NCI-H2196 treated with DMSO at 0.1 percent for 48 hours (cell line): ENCODE measurements at regions not wholly inside any gene's neighbourhood (a gene's known extent, or its start where the extent isn't known, plus 50 kb on each side); places are given as distances from the start of the nearest gene placed in this dataset.

ENCODE experiments used
- DNase-seq: peaks from one replicate; lab custom pipeline; 2025; ENCODE audit not compliant: unreplicated experiment; lab: John Stamatoyannopoulos, UW

DNA sequence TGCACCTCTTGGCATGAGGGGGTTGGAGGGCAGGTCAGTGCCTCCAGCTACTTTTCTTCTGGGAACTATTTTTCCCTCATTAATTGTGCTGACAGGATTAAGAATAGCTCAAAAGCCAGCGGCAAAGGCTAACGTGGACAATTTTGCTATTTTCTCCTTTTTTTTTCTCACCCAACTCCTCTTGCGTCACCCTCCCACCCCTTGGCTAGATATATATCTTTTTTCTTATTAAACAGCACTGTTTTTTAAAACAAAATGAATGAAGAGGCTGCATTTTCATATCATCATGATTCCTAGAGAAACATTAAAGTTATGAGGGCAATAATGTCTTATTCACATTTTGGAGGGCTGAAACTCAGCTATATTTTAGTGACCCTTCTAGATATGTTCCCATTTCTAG is 251.8 kb upstream of the NFE2L3 start:
- DNase-seq = no peak

GRCh38 chr7:25900877-25901276 is 251.1 kb upstream of the NFE2L3 start:
- DNase-seq = no peak

DNA sequence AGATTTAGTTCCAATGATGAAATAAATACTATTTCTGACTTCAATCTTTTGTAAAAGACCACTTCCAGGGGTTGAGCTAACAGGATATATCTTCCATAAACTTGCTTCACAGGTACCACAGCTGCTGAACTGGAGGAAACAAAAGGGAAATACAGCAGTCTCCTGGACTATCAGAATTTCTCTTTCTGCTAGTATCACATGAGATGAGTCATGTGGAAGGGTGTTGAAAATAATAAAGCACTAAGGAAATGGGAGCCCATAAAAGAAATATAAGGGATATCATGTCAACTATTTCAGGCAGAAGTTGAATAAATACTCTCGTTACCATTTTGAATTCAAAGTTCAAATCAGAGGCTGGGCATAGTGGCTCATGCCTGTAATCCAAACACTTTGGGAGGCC is 250.3 kb upstream of the NFE2L3 start:
- DNase-seq = no peak

- DNase-seq = no peak
These were observed 246.0 kb upstream of the NFE2L3 start for GRCh38 chr7:25906003-25906402.

DNA sequence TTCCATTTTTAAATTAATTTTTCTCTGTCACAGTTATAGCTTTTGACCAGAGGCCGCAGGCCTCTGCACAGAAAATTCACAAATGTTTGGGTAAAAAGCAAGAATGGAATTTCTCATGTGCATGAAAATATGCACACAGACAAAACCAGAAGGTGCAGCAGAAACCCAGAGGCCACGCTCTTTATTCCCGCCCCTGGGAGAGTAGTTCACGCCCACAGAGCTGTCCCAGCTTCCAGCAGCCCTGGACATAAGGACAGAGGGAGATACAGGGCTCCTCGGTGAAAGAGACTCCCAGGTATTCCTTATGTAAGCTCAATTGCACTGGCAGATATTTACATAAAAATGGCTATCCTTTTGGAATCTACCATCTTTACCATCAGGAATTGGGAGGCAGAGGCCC is 245.2 kb upstream of the NFE2L3 start:
- no peak for DNase-seq

DNA sequence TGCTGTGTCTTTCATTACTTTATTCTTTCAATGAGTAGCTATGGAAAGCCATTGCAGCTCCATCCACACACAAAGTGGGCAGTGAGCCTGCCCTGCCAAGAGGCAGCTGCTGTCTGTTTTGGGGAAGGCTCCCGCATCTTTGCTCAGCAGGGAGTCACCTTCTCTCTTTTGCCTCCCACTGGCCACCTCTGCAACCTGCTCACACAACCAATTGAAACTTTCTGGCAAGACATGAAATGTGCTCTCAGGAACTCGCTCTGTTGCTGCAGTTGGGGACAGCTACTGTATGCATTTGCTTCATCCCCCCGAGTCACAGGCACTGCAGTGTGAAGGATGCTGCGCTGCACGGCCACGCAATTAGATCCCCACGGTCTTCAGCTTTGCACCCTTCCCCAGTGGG is 244.8 kb upstream of the NFE2L3 start:
- no peak for DNase-seq

DNA sequence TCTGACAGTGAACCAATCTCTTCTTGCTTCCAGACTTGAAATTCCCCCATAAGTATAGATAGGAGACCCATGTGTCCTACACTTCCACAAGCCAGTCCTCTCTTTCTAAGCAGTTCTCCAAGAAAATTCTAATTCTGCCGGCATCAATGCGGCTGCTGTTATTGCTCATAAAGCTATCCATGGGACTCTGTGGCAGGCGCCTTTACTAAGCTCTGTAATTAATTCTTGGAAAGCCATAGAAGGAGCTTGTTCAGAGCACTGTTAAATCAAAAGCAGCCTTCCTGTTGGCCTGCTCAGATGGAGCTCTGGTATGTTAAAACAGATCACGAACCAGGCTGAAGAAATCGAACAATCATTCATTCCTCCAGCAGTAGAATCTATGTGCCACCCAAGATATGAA is 244.3 kb upstream of the NFE2L3 start:
- no peak for DNase-seq

DNA sequence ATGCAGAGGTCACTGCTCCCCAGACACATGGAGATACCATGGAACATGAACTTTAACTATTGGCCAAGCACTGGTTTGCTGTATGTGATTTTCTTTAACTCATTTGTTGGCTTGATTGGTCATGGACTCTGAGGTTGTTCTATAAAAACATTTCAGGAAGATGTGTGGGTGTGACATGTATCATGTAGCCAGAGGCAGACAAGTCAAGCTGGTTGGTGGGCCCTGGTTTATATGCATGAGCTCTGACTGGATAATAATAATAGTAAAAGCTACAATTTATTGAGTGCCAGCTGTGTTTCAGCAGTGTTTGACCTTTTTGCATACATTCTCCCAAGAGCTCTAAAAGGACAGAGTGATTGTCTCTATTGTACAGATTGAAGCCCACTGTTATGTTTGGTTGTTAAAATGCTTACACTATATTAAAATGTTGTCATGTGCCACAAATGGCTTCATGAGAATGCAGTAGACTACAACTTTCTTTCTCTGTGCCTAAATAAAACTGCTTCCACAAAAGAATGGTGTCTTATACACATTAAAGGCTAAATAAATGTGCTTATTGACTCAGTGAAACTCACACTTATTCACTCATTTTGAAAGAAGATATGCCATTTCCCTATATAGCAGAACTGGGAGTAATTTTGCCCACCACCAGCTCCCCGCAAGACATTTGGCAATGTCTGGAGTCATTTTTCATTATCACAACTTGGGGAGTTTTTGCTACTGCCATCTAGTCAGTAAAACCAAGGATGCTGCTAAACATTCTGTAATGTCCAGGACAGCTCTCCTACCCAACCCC is 243.6 kb upstream of the NFE2L3 start:
- no peak for DNase-seq

DNA sequence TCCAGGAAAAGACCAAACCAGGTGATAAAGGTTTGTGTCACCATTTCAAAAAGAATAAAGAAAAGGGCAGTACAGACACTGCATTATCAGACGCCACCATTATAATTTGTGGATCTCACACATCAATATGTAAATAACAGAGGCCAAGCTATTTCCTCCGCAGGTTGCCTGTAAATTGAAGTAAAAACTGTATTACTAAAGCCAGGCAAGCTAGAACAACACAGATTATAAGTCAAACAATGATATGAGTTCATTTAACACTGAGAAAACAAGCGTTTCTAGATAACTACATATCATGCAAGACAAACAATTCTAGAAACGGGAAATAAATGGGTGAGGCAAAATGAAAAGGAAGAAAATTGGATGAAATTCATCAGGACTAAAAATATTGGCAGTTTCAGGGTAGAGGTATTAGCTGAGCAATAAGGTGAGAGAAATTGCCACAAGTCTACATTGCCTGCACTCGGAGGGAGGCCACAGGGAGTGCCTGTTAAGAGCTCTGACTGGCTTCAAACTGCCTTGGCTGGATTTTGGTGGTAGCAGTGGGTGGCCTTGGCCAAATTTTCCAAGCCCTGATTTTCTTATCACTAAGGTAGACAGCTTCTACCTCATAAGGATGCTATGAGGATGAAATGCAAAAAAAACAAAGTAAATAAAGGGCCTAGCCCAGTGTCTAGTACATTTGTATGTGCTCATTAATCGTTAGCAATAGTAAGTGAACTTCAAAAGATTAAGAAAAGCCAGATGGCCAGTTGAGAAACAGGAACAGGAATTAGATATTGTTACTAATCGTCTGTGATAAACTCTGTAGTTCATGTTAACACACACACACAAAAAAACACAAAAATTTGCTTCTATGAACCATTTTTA is 240.0 kb upstream of the NFE2L3 start:
- no peak for DNase-seq

DNA sequence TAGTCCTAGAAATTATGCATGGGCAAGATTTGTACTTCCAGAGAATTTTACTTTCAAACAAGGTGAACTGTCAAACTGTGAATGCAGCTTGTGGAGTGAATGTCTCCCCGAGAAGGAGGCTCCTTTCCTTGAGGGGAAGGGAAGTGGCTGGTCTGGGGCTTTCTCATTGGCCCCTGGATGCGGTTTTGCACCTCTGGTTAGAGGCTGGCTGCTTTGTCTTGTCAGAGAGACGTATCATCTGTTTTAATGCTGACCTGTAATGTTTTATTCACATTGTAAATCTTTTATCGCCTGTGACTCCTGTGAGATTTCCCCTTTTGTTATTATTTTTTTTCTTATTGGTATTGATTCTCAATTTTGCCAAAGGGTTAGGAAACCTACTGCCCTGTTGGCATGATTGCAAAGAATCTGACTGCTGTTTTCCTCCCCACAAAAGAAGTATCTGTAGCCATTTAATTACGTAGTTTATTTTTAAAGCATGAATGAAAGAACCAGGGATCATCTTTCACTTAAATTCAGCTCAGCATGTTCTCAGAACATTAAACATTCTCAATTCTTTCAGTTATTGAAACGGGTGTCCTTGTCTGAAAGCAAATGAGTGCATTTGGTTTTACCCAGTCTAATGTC is 238.3 kb upstream of the NFE2L3 start:
- no peak for DNase-seq

DNA sequence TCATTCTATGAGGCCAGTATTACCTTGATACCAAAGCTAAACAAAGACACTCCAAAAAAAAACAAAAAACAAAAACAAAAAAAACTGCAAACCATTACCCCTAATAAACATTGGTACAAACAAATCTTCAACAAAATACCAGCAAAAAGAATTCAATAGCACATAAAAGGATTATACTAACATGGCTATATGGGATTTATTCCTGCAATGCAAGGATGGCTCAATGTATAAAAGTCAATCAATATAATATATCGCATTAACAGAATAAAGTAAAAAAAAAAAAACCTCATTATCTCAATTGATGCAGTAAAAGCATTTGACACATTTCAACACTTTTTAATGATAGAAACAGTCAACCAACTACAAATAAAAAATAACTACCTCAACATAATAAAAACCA is 233.3 kb upstream of the NFE2L3 start:
- DNase-seq = no peak

GRCh38 chr7:25922296-25922695 is 229.7 kb upstream of the NFE2L3 start:
- DNase-seq = no peak

GRCh38 chr7:25923741-25924460 is 228.1 kb upstream of the NFE2L3 start:
- DNase-seq = no peak

DNA sequence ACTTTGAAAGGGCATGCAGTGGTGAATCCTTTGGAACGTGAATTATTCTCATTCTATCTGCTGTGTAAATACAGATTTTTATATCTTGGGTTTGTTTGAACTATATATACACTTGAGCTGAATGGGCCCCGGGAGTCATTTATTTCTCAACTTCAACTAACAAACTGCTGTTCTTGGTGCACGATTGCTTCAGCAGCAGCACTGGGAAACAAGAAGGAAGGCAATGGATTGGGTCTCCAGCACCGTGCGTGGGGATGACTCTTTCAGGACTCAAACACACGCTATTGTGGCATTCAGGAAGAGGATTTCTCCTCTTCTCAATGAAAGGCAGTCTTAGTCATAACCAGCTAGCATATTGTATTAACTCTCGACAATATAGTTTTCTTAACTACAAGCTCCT is 226.0 kb upstream of the NFE2L3 start:
- no peak for DNase-seq

- no peak for DNase-seq
These were observed 225.5 kb upstream of the NFE2L3 start for GRCh38 chr7:25926451-25926850.

DNA sequence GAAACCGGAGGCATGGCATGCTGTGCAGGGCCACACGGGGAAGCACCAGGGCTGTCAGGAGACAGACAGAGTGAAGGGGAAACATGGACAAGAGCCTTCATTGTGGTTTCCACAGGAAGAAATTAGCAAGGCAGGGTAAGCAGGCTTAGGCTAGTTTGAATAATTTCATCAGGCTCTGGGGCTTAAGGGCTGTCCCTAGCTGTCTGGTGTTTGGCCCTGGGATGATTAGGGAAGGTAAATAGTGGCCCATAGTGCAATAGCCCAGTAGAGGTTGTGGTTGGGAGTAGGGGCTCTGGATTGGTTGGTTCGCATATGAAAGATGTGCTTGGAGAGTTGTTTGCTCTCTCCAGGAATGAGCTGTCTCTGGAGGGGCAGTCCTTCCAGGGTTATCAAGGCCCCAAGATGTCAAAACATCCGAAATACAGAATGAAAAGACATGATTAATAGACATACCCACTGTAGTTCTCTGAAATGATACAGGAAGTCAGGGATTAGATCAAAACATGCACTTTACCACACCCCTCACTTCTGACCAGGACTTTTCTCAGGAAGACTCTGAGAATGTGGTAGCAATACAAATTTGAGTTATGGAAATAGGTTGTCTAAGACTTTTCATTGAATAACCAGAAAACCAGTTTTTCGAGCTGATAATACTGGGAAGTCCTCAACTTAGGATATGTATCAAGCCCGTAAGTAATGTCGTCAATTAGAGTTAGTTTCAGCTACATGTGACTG is 224.9 kb upstream of the NFE2L3 start:
- no peak for DNase-seq

DNA sequence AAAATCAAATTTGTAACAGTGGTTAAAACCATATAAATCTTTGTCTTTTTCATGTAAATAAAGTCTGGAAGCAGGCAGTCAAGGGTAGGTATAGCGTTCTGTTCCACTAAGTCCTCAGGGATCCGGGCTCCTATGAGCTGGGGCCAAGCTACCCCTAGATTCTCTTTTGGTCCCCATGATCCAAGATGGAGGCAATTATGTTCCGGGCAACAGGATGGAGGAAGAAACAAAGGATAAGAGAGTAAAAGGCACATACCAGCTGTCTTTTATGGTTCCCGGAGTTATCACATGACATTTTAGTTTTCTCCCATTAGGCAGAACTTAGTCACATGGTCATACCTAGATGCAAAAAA is 224.4 kb upstream of the NFE2L3 start:
- no peak for DNase-seq

DNA sequence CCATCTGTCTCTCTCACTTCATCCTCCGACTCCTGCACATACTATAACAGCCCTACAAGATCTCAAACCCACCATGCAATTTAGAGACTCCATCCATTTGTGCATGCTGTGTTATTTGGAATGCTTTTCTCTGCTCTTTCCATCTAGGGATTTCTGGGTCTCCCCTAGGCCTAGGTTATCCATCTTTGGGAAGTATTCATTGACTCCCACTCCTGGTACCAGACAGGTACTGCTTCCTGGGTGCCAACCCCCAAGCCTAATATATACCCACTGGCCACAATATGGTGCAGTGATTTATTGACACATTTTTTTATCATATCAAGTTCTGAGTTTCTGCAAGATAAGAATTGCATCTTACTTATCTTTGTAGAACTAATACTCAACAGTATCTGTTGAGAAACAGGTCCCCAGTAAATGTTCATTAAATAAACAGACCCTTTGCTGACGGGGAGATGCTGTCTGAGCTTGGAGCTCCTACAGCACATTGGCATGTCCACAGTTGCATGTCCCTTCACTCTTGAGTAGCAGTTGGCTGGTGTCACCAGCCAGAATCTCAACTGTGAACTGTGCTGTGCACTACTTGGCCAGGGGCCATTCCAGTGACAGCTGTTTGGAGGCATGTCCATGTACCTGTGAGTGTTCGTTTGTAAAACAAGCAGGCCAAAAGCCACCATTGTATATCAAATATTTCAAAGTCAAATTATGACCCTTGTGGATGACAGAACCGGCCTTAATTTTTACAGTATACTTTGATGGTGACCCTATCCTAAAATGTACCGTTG is 223.3 kb upstream of the NFE2L3 start:
- DNase-seq = no peak

DNA sequence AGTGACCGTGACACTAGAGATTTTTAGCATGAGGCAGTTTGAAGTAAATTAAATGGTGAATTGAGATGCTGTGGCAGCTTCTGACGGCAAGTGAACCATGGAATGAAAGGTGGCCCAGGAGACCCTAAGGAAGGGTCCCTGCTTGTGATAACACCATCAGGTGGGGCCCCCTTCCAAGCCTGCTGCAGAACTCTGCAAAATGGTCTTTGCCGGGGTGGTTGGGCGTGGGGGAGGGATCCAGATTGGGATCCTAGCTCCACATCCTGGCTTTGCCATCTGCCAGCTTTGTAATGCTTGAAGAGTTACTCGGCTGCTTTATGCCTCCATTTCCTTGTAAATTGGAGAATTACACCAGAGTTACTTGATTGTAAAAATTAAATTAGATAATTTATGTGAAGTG is 222.6 kb upstream of the NFE2L3 start:
- no peak for DNase-seq

DNA sequence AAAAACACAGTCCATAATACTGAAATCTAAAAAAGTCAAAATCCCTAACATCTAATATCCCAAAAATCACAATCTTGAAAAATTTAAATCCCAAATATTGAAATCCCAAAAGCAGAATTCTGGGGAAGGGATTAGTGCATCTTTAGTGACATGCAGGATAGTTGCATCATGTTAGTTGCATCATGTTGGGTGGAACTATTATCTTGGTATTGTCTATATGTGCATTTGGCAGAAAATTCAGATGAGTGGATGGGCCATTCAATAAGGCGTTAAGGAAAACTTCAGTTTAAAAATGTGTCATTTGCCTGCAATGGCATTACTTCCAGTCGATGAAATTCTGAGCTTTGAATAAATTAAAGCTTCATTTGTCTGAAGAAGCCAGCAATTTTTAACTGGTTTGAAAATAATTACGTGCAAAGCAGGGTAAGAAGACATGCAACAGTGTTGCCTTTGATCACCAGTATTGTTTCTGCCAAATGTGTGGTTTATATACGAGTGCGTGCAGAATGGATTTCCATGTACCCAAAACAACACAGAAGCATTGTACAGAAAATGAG is 221.4 kb upstream of the NFE2L3 start:
- DNase-seq = no peak
